Fibroblast of mammary gland (primary cell): ENCODE measurements at regions not wholly inside any gene's neighbourhood (a gene's known extent, or its start where the extent isn't known, plus 50 kb on each side); places are given as distances from the start of the nearest gene placed in this dataset.

Source experiments
- DNase-seq: peaks from one replicate; pipeline ENCODE4 v3.0.0-alpha.2; 2010; ENCODE audit warnings: low read depth
- H3K4me3 ChIP-seq: 2 replicates; pipeline ENCODE4 v1.5.1; 2011; ENCODE audit warnings: low read depth, mild to moderate bottlenecking, low read length, moderate library complexity; ENCODE audit not compliant: control insufficient read depth
- CTCF ChIP-seq: conservative IDR thresholded peaks from 2 replicates; pipeline ENCODE4 v1.5.1; 2011; ENCODE audit warnings: low read depth, low read length, inconsistent platforms; ENCODE audit not compliant: control insufficient read depth, insufficient read depth

GRCh38 chr6:144347448-144347759 is 62.3 kb downstream of the UTRN start:
- no peak for TF ChIP-seq CTCF
- DNase-seq: no peak
- H3K4me3 ChIP-seq: no peak overlapping the region

GRCh38 chr6:144347933-144348332 is 62.8 kb downstream of the UTRN start:
- no peak for TF ChIP-seq CTCF
- no peak for DNase-seq
- H3K4me3 ChIP-seq: no peak overlapping the region

GRCh38 chr6:144349690-144350527 is 64.8 kb downstream of the UTRN start:
- no peak for TF ChIP-seq CTCF
- DNase-seq: peak; percentile 64
- no peak overlapping the region for H3K4me3 ChIP-seq

- no peak overlapping the region for H3K4me3 ChIP-seq
- no peak for TF ChIP-seq CTCF
- DNase-seq: no peak
Measured at GRCh38 chr6:144350528-144350880, 65.4 kb downstream of the UTRN start.

GRCh38 chr6:144351379-144352127 is 66.4 kb downstream of the UTRN start:
- no peak for TF ChIP-seq CTCF
- DNase-seq: peak; percentile 33

GRCh38 chr6:144352331-144352730 is 67.2 kb downstream of the UTRN start:
- peak; percentile 27 for DNase-seq
- no peak overlapping the region for H3K4me3 ChIP-seq
- TF ChIP-seq CTCF: no peak

More at GRCh38 chr6:144351379-144352127, 66.4 kb downstream of the UTRN start:
- no peak overlapping the region for H3K4me3 ChIP-seq
